OCI-LY3 (cell line): ENCODE measurements at regions not wholly inside any gene's neighbourhood (a gene's known extent, or its start where the extent isn't known, plus 50 kb on each side); places are given as distances from the start of the nearest gene placed in this dataset.

Source experiments
- EZH2phosphoT487 ChIP-seq: fragments of 200-600 bp; shearing (Covaris generic); IDR thresholded peaks from 2 replicates; pipeline ENCODE4 v1.6.1; 2018; ENCODE audit warnings: antibody characterized with exemption, mixed run types, low read depth
- TF ChIP-seq, protein P1 (sequence below): fragments of 200-600, 300-600 bp; sonication (generic); IDR thresholded peaks from 2 replicates; pipeline ENCODE4 v1.5.1; 2014; ENCODE audit warnings: antibody characterized with exemption, low read length, low read depth

DNA sequence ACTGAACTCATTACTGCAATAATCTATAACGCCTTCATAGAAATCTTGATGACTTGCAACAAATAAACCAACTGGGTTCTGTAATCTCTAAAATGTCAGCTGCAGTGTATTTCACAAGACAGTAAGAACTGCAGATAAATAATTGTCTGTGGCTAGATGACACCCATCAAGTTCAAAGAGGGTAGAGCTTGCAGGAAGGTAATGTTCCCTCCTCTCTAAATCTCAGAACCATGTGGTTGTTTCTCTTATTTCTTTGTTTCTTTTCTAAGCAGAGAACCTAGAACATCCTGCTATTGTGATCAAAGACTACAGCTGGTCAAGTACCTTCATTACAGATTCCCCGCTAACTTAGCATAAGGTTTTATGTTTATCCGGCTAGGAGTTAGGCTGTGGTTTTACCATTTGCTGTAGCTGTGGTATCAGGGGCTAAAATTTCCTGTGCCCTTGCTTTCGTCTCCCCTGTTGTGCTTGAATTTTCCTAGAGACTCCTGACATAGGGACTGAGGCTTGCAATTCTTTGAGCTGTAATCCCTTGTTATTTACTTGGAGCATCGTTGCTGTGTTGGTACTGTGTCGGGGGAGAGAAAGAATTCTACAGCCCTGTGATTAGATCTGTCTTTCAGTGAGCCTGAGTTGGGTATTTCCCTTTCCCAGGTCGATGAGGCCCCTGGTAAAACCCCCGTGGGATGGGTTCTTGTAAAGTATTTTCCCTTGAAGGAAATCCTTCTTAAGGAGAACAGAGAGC lies 253.1 kb upstream of the BTG1 start:
- TF ChIP-seq, protein P1, sequence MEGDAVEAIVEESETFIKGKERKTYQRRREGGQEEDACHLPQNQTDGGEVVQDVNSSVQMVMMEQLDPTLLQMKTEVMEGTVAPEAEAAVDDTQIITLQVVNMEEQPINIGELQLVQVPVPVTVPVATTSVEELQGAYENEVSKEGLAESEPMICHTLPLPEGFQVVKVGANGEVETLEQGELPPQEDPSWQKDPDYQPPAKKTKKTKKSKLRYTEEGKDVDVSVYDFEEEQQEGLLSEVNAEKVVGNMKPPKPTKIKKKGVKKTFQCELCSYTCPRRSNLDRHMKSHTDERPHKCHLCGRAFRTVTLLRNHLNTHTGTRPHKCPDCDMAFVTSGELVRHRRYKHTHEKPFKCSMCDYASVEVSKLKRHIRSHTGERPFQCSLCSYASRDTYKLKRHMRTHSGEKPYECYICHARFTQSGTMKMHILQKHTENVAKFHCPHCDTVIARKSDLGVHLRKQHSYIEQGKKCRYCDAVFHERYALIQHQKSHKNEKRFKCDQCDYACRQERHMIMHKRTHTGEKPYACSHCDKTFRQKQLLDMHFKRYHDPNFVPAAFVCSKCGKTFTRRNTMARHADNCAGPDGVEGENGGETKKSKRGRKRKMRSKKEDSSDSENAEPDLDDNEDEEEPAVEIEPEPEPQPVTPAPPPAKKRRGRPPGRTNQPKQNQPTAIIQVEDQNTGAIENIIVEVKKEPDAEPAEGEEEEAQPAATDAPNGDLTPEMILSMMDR: no peak
- TF ChIP-seq EZH2phosphoT487: no peak
